Stimulated activated CD4-positive, alpha-beta T cell treated with anti-CD3 and anti-CD28 coated beads, TNF-alpha, amount 100 ng/mL, for 4 hours (primary cell): ENCODE measurements at regions not wholly inside any gene's neighbourhood (a gene's known extent, or its start where the extent isn't known, plus 50 kb on each side); places are given as distances from the start of the nearest gene placed in this dataset.
A peak's percentile ranks its signal among the peaks of the same experiment; 100 is the strongest.
"Not testable (repeated sequence)": the region's sequence is repeated elsewhere in the genome, so short reads cannot be mapped to it uniquely, and the experiment has no call there.

Experiments used
- DNase-seq, 3 experiments: peaks; one replicate each; pipeline ENCODE4 v3.0.0-alpha.2; 2020; ENCODE audit warnings: low read depth in 3 of 3

DNA sequence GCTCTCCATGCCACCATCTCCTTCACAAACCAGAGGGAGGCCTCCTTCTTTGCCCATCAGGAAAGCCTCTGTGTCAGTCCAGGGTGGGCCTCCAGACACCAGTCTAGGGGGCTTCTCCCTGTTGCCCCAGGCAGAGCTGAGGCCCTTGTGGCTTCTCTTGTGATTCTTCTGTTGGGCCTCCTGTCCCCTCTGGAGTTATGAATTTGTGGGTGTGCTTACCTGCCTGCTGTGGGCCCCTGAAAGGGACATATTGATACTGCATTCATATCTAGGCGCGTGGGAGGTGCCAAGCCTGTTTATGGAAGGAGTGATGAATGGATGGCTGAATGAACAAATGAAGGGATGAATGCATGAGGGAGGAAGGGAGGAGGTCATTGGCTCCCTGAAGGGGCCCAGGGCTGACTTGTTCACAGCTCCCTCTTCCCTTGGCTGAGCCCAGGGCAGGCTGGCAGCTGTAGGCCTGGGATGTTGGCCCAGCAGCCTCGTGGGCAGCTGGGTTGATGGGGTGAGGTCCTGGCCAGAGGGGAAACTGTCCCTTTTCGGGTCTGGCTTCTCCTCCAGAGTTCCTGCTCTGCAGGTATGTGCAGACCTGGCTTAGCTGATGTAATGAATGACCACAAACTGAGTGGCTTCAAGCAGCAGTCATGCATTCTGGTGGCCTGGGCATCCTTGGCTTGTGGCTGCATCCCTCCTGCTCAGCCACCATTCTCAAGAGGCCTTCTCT, 195.4 kb downstream of the GOLGA6L6 start:
- no peak for DNase-seq

- DNase-seq: no peak
These were observed 196.1 kb downstream of the GOLGA6L6 start for GRCh38 chr15:20345401-20345958.

DNA sequence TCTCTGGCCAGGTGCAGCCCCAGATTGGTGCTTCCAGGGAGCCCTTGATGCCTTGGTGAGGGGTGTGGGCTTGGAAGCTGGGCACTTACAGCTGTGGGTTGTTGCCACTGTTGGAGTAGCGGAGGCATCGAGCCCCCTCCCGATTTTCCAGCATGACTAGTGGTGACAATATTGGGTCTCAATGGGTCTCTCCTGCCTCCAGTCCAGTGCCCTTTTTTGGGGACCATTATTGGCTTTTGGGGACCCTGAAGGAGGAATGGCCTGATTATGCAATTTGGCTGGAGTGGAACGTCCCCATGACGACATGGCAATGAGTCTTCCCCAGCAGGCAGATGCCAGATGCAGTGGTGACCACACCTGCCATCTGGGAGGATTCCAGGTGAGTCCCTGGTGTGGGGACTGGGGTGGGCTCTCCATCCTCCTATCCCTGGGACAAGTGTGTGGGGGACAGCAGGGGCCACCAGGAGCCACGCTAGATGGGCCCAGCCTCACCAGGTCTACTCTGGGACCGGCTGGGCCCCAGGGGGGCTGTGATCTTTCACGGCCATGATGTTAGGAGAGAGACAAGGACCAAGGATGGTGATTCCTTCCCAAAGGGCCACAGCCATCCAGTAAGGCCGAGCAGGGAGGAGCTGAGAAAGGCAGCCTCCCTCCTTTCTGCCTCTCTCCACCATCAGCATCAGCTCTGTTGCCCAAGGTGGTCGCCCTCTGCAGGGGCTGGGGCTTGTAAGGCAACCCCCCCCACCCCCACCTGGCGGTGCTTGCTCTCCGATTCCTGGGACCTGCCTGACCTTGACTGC, 196.8 kb downstream of the GOLGA6L6 start:
- DNase-seq: no peak

- not testable (repeated sequence) for DNase-seq
These were observed 198.0 kb downstream of the GOLGA6L6 start for GRCh38 chr15:20343395-20344211.

DNA sequence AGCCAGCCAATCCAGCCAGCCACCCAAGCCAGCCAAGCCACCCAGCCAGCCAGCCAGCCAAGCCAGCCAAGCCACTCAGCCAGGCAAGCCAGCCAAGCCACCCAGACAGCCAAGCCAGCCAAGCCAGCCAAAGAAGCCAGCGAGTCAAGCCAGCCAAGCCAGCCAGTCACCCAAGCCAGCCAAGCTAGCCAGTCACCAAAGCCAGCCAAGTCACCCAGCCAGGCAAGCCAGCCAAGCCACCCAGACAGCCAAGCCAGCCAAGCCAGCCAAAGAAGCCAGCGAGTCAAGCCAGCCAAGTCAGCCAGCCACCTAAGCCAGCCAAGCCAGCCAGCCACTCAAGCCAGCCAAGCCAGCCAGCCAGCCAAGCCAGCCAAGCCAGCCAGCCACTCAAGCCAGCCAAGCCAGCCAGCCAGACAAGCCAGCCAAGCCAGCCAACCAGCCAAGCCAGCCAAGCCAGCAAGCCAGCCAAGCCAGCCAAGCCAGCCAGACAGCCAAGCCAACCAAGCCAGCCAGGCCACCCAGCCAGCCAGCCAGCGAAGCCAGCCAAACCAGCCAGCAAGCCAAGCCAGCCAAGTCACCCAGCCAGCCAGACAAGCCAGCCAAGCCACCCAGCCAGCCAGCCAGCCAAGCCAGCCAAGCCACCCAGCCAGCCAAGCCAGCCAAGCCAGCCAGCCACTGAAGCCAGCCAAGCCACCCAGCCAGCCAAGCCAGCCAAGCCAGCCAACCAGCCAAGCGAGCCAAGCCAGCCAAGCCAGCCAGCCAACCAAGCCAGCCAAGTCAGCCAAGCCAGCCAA, 198.8 kb downstream of the GOLGA6L6 start:
- DNase-seq: not testable (repeated sequence)

DNA sequence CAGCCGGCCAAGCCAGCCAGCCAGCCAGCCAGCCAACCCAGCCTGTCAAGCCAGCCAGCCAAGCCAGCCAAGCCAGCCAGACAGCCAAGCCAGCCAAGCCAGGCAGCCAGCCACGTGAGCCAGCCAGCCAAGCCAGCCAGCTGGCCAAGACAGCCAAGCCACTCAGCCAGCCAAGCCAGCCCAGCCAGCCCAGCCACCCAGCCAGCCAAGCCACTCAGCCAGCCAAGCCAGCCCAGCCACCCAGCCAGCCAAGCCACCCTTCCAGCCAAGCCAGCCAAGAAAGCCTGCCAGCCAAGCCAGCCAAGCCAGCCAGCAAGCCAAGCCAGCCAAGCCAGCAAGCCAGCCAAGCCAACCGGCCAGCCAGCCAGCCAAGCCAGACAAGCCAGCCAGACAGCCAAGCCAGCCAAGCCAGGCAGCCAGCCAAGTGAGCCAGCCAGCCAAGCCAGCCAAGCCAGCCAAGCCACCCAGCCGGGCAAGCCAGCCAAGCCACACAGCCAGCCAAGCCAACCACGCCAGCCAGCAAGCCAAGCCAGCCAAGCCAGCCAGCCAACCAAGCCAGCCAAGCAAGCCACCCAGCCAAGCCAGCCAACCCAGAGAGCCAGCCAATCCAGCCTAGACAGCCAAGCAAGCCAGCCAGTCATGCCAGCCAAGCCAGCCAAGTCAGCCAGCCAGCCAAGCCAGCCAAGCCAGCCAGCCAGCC, 199.5 kb downstream of the GOLGA6L6 start:
- peak in 1 of 3 experiments; percentile 52 for DNase-seq

- DNase-seq: peak in 1 of 3 experiments; percentile 46
These were observed 200.5 kb downstream of the GOLGA6L6 start for GRCh38 chr15:20340931-20341661.

DNA sequence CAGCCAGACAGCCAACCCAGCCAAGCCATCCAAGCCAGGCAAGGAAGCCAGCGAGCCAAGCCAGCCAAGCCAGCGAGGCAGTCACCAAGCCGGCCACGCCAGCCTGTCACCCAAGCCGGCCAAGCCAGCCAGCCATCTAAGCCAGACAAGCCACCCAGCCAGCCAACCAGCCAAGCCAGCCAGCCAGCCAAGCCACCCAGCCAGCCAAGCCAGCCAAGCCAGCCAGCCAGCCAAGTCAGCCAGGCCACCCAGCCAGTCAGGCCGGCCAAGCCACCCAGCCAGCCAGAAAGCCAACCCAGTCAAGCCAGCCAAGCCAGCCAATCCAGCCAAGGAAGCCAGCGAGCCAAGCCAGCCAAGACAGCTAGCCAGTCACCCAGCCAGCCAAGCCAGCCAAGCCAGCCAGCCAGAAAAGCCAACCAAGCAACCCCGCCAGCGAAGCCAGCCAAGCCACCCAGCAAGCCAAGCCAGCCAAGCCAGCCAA, 201.2 kb downstream of the GOLGA6L6 start:
- no peak for DNase-seq

DNA sequence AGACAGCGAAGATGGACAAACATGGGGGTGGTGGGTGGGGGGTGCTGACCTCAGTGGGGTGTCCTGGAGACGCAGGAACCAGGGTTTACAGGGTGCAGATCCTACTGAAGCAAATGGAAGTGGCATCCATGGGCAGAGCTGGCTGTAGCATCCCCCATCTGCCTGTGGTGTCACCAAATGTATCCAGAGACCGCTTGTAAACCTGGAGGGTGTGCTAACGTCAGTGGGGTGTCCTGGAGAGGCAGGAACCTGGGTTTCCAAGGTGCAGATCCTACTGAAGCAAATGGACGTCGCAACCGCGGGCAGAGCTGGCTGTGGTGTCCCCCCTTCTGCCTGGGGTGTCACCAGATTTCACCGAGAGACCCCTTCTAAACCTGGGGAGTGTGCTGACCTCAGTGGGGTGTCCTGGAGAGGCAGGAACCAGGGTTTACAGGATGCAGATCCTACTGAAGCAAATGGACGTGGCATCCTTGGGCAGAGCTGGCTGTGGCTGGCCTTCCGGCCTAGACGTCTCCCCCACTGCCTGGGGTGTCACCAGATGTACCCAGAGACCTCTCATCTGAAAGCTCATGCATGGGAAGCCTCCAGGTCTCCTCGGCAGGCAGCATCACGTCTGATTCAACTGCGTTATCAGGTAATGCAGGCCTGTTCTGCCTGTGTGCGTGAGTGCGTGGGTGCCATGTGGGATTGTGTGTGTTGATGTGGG, 202.4 kb downstream of the GOLGA6L6 start:
- DNase-seq: not testable (repeated sequence)

- DNase-seq: not testable (repeated sequence)
These were observed 202.9 kb downstream of the GOLGA6L6 start for GRCh38 chr15:20338671-20339070.

DNA sequence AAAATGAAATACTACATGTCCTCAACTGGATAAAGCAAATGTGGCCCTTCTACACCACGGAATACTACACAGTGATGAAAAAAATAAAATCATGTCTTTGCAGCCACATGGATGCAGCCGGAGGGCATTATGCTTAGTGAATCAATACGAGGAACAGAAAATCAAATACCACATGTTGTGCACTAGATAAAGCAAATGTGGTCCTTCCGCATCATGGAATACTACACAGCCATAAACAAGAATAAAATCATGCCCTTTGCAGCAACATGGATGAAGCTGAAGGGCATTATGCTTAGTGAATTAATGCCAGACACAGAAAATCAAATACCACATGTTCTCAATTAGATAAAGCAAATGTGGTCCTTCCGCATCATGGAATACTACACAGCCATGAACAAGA, 204.4 kb downstream of the GOLGA6L6 start:
- not testable (repeated sequence) for DNase-seq

- not testable (repeated sequence) for DNase-seq
These were observed 207.1 kb downstream of the GOLGA6L6 start for GRCh38 chr15:20334451-20334850.

DNA sequence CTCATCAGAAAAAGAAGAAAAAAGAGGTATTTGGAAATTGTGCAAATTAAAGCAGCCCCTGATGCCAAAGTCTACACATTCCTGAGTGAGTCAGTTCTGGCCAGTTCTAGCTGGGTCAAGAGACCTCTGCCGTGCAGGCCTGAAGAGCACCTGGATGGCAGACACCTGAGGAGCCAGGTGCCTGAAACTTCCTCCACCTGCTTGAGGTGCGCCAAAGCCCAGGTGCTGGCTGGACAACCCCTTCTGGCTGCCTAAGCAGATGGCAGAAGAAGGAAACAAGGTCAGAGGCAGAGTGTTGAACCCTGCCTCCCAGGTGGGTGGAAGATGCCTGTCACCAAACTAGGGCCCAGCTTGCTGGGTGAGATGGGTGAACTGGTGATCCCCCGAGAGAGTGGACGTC, 215.8 kb downstream of the GOLGA6L6 start:
- not testable (repeated sequence) for DNase-seq

DNA sequence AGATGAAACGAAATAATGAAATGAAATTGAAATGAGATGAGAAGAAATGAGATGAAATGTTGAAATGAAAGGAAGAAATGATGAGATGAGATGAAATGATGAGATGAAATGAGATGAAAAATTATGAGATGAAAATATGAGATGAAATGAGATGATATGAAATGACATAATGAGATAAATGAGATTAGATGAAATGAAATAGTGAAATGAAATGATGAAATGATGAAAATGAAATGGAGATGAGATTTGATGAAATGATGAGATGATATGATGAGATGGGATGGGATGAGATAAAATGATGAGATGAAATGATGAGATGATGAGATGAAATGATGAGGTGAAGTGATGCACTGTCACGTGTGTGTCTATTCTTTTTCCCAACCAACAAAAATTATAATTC, 224.5 kb downstream of the GOLGA6L6 start:
- DNase-seq: not testable (repeated sequence)

GRCh38 chr15:20311014-20311680, 230.5 kb downstream of the GOLGA6L6 start:
- not testable (repeated sequence) for DNase-seq

DNA sequence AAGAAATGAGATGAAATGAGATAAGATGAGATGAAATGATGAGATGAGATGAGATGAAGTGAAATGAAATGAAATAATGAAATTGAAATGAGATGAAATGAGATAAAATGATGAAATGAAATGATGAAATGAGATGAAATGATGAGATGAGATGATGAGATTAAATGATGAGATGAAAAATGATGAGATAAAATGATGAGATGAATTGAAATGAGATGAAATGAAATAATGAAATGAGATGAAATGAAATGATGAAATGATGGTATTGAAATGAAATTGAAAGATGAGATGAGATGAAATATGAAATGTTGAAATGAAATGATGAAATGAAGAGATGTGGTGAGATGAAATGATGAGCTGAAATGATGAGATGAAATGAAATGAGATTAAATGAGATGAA, 231.0 kb downstream of the GOLGA6L6 start:
- DNase-seq: no peak

DNA sequence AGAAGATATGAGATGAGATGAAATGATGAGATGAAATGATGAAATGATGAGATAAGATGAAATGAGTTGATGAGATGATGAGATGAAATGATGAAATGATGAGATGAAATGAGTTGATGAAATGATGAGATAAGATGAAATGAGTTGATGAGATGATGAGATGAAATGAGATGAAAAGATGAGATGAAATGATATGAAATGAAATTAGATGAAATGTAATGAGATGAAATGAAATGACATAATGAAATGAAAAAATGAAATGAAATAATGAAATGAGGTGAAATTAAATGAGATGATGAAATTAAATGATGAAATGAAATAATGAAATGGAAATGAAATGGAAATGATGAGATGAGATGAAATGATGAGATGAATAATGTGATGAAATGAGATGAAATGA, 231.6 kb downstream of the GOLGA6L6 start:
- DNase-seq: not testable (repeated sequence)

DNA sequence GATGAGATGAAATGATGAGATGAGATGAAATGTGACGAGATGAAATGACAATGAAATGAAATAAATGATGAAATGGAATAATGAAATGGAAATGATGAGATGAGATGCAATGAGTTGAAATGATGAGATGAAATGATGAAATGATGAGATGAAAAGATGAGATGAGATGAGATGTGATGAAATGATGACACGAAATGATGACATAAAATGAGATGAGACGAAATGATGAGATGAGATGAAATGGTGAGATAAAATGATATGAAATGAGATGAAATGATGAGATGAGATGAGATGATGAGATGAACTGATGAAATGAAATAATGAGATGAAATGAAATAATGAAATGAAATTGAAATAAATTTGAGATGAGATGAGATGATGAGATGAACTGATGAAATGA, 232.2 kb downstream of the GOLGA6L6 start:
- DNase-seq: not testable (repeated sequence)
